ENCODE measurements at regions not wholly inside any gene's neighbourhood (a gene's known extent, or its start where the extent isn't known, plus 50 kb on each side); places are given as distances from the start of the nearest gene placed in this dataset.

- no peaks in the 10 kb centered on the region for H3K36me3 ChIP-seq (ENCODE audit: control insufficient read depth, low read length)
- no peak overlapping the region for H3K4me3 ChIP-seq (ENCODE audit: low read length)
- peaks cover 31% of the 10 kb centered on the region for H3K4me1 ChIP-seq (ENCODE audit: control insufficient read depth, low read length)
- no peaks in the 10 kb centered on the region for H4K20me1 ChIP-seq (ENCODE audit: control insufficient read depth, insufficient read depth, low read depth, low read length)
- H3K27me3 ChIP-seq (ENCODE audit: control insufficient read depth, low read length): no peaks in the 10 kb centered on the region
- no peak for TF ChIP-seq EZH2phosphoT487 (IDR thresholded peaks at IDR 0.05; ENCODE audit: borderline replicate concordance, low read length)
- TF ChIP-seq CTCF (IDR thresholded peaks at IDR 0.05; ENCODE audit: low read depth, low read length, poor library complexity, severe bottlenecking): no peak
- no peaks in the 10 kb centered on the region for H3K79me2 ChIP-seq (ENCODE audit: control insufficient read depth, low read length)
- H3K9me3 ChIP-seq (ENCODE audit: control insufficient read depth, insufficient read depth, low read length): no peaks in the 10 kb centered on the region
- no peaks in the 10 kb centered on the region for H3F3A ChIP-seq (ENCODE audit: control insufficient read depth, insufficient read depth)
- no peak overlapping the region for H3K4me2 ChIP-seq (ENCODE audit: low read length)
- H3K27ac ChIP-seq (ENCODE audit: low read depth, low read length): no peak overlapping the region
- no peaks in the 10 kb centered on the region for H3K9me2 ChIP-seq (replicated peaks; ENCODE audit: control insufficient read depth, low read length)
Observed at GRCh38 chr1:93023281-93023680, 55.8 kb upstream of the MTF2 start.

- H3K36me3 ChIP-seq (ENCODE audit: control insufficient read depth, low read length): no peaks in the 10 kb centered on the region
- no peak overlapping the region for H3K4me3 ChIP-seq (ENCODE audit: low read length)
- H3K4me1 ChIP-seq (ENCODE audit: control insufficient read depth, low read length): peaks cover 42% of the 10 kb centered on the region
- H3K9me2 ChIP-seq (replicated peaks; ENCODE audit: control insufficient read depth, low read length): no peaks in the 10 kb centered on the region
- H3K4me2 ChIP-seq (ENCODE audit: low read length): no peak overlapping the region
- no peaks in the 10 kb centered on the region for H3K9me3 ChIP-seq (ENCODE audit: control insufficient read depth, insufficient read depth, low read length)
- H3K79me2 ChIP-seq (ENCODE audit: control insufficient read depth, low read length): no peaks in the 10 kb centered on the region
- no peaks in the 10 kb centered on the region for H3K27me3 ChIP-seq (ENCODE audit: control insufficient read depth, low read length)
- 0 out of 2 replicates have a peak, but pooled peaks cover 3% of the 10 kb centered on the region for H3F3A ChIP-seq (ENCODE audit: control insufficient read depth, insufficient read depth)
- H4K20me1 ChIP-seq (ENCODE audit: control insufficient read depth, insufficient read depth, low read depth, low read length): no peaks in the 10 kb centered on the region
- H3K27ac ChIP-seq (ENCODE audit: low read depth, low read length): no peak overlapping the region
- TF ChIP-seq EZH2phosphoT487 (IDR thresholded peaks at IDR 0.05; ENCODE audit: borderline replicate concordance, low read length): no peak
- TF ChIP-seq CTCF (IDR thresholded peaks at IDR 0.05; ENCODE audit: low read depth, low read length, poor library complexity, severe bottlenecking): no peak
Observed at GRCh38 chr1:93025572-93025971, 53.5 kb upstream of the MTF2 start.

- H3F3A ChIP-seq (ENCODE audit: control insufficient read depth, insufficient read depth): 0 out of 2 replicates have a peak, but pooled peaks cover 3% of the 10 kb centered on the region
- H3K36me3 ChIP-seq (ENCODE audit: control insufficient read depth, low read length): no peaks in the 10 kb centered on the region
- no peak overlapping the region for H3K4me2 ChIP-seq (ENCODE audit: low read length)
- H3K9me3 ChIP-seq (ENCODE audit: control insufficient read depth, insufficient read depth, low read length): no peaks in the 10 kb centered on the region
- H3K27me3 ChIP-seq (ENCODE audit: control insufficient read depth, low read length): no peaks in the 10 kb centered on the region
- no peak overlapping the region for H3K4me3 ChIP-seq (ENCODE audit: low read length)
- no peak for TF ChIP-seq CTCF (IDR thresholded peaks at IDR 0.05; ENCODE audit: low read depth, low read length, poor library complexity, severe bottlenecking)
- no peak for TF ChIP-seq EZH2phosphoT487 (IDR thresholded peaks at IDR 0.05; ENCODE audit: borderline replicate concordance, low read length)
- no peaks in the 10 kb centered on the region for H3K79me2 ChIP-seq (ENCODE audit: control insufficient read depth, low read length)
- no peaks in the 10 kb centered on the region for H4K20me1 ChIP-seq (ENCODE audit: control insufficient read depth, insufficient read depth, low read depth, low read length)
- no peak overlapping the region for H3K27ac ChIP-seq (ENCODE audit: low read depth, low read length)
- H3K9me2 ChIP-seq (replicated peaks; ENCODE audit: control insufficient read depth, low read length): no peaks in the 10 kb centered on the region
- peaks cover 32% of the 10 kb centered on the region for H3K4me1 ChIP-seq (ENCODE audit: control insufficient read depth, low read length)
Observed at GRCh38 chr1:93028542-93028941, 50.5 kb upstream of the MTF2 start.
